ENCODE measurements at regions not wholly inside any gene's neighbourhood (a gene's known extent, or its start where the extent isn't known, plus 50 kb on each side); places are given as distances from the start of the nearest gene placed in this dataset.

GRCh38 chr18:30775629-30776028 is 266.9 kb downstream of the DSC3 start:
- TF ChIP-seq CTCF (conservative IDR thresholded peaks at IDR 0.05 in 1 of 2, IDR thresholded peaks at IDR 0.05 in 1 of 2; ENCODE audit: extremely low read depth in 1 of 2, insufficient read depth in 1 of 2, low read depth in 1 of 2, low read length in 2 of 2) (no peak), EZH2 (IDR thresholded peaks at IDR 0.05; ENCODE audit: borderline replicate concordance, low read length) (no peak)

Data from mammary epithelial cell (primary cell).